ENCODE measurements at regions not wholly inside any gene's neighbourhood (a gene's known extent, or its start where the extent isn't known, plus 50 kb on each side); places are given as distances from the start of the nearest gene placed in this dataset.

DNA sequence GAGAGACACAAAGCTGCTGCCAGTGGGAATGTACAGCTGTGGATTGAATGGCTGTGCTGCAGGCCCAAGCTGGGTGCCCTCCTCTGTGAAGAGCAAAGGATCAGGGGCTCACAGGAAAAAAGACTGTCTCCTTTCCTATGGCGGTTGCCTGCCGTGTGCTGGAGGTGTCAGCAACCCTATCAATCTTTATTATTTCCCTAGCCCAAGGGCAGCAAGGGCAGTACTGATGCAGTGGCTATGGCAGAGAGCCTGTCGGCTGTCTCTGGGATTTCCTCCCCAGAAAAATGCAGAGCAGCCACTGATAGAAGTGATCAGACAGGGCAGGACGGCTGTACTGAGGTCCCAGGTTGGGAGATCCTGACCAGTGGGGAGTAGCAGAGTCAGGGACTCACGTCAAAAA, 117.3 kb upstream of the CDH12 start:
- TF ChIP-seq ZNF274 (IDR thresholded peaks at IDR 0.05; ENCODE audit: low read depth, low read length) (no peak), YY1 (IDR thresholded peaks at IDR 0.05; ENCODE audit: insufficient read depth, insufficient read length) (no peak)

Measured in NT2/D1 (cell line).